AG09309 (cell line): ENCODE measurements at regions not wholly inside any gene's neighbourhood (a gene's known extent, or its start where the extent isn't known, plus 50 kb on each side); places are given as distances from the start of the nearest gene placed in this dataset.

ENCODE experiments used
- DNase-seq: peaks from one replicate; pipeline ENCODE4 v3.0.0-alpha.2; 2010; ENCODE audit warnings: low read depth
- H3K4me3 ChIP-seq: 2 replicates; pipeline ENCODE4 v1.5.1; 2011; ENCODE audit warnings: mild to moderate bottlenecking, low read depth, low read length, moderate library complexity; ENCODE audit not compliant: control insufficient read depth
- CTCF ChIP-seq: IDR thresholded peaks from 2 replicates; pipeline ENCODE4 v1.5.1; 2011; ENCODE audit warnings: mild to moderate bottlenecking, low read depth, low read length, inconsistent platforms; ENCODE audit not compliant: insufficient read depth, control insufficient read depth; ENCODE audit errors: missing control alignments

GRCh38 chr18:54713386-54713785, 114.9 kb upstream of the RAB27B start:
- no peak overlapping the region for H3K4me3 ChIP-seq
- DNase-seq = no peak
- no peak for TF ChIP-seq CTCF

- DNase-seq = no peak
- no peak overlapping the region for H3K4me3 ChIP-seq
- TF ChIP-seq CTCF = no peak
Observed at GRCh38 chr18:54714851-54715250, 113.4 kb upstream of the RAB27B start.

- no peak overlapping the region for H3K4me3 ChIP-seq
- TF ChIP-seq CTCF = no peak
- DNase-seq = no peak
Observed at GRCh38 chr18:54716586-54716985, 111.7 kb upstream of the RAB27B start.

- TF ChIP-seq CTCF = no peak
- H3K4me3 ChIP-seq = no peak overlapping the region; the same call in 1 of the 2 replicates
- DNase-seq = no peak
Observed at GRCh38 chr18:54717673-54718407, 110.4 kb upstream of the RAB27B start.

GRCh38 chr18:54718408-54718773, 109.9 kb upstream of the RAB27B start:
- H3K4me3 ChIP-seq = no peak overlapping the region
- TF ChIP-seq CTCF = no peak

GRCh38 chr18:54720620-54721019, 107.7 kb upstream of the RAB27B start:
- H3K4me3 ChIP-seq = no peak overlapping the region
- no peak for DNase-seq
- TF ChIP-seq CTCF = no peak

More at GRCh38 chr18:54718408-54718773, 109.9 kb upstream of the RAB27B start:
- DNase-seq = no peak
